A673 (cell line): ENCODE measurements at regions not wholly inside any gene's neighbourhood (a gene's known extent, or its start where the extent isn't known, plus 50 kb on each side); places are given as distances from the start of the nearest gene placed in this dataset.

ENCODE experiments used
- BruUV-seq: library from RNA; stranded (reverse); fragments of 400-500 nt; replicated peaks from 2 replicates; lab custom pipeline; 2021; lab: Mats Ljungman, UMichigan
- CTCF ChIA-PET: fragments of 300-600 bp; sonication (Branson Sonifier 250); formaldehyde crosslinking; loops from one replicate; lab custom pipeline; 2022; ENCODE audit warnings: antibody characterized with exemption; lab: Charles Lee
- POLR2A ChIA-PET: fragments of 300-600 bp; sonication (Branson Sonifier 250); formaldehyde crosslinking; loops from one replicate; lab custom pipeline; 2022; ENCODE audit warnings: antibody characterized with exemption; ENCODE audit not compliant: low non-redundant PET; lab: Charles Lee
- DNase-seq: peaks from one replicate; pipeline ENCODE4 v3.0.0-alpha.2; 2015; ENCODE audit warnings: low spot score
- H3K27ac ChIP-seq: fragments of 200-600 bp; sonication (generic); 2 replicates; pipeline ENCODE4 v1.5.1; 2016; ENCODE audit warnings: mixed run types, low read depth, mild to moderate bottlenecking, mixed read lengths, antibody characterized with exemption, low read length; ENCODE audit not compliant: poor library complexity, severe bottlenecking
- H3K27me3 ChIP-seq: fragments of 200-600 bp; sonication (generic); replicated peaks from 2 replicates; pipeline ENCODE4 v1.6.1; 2017; ENCODE audit warnings: mixed run types, low read depth, mild to moderate bottlenecking, mixed read lengths, antibody characterized with exemption, low read length; ENCODE audit not compliant: insufficient read depth, poor library complexity
- H3K36me3 ChIP-seq: fragments of 200-600 bp; sonication (generic); 2 replicates; pipeline ENCODE4 v1.6.1; 2016; ENCODE audit warnings: mixed run types, mild to moderate bottlenecking, mixed read lengths, antibody characterized with exemption, low read length; ENCODE audit not compliant: insufficient read depth, poor library complexity, severe bottlenecking
- H3K4me1 ChIP-seq: fragments of 200-600 bp; sonication (generic); 2 replicates; pipeline ENCODE4 v1.6.1; 2017; ENCODE audit warnings: mixed run types, mild to moderate bottlenecking, mixed read lengths, antibody characterized with exemption, low read length; ENCODE audit not compliant: insufficient read depth, poor library complexity, severe bottlenecking
- H3K4me3 ChIP-seq: fragments of 200-600 bp; sonication (generic); 2 replicates; pipeline ENCODE4 v1.5.1; 2016; ENCODE audit warnings: low read depth, mixed run types, mild to moderate bottlenecking, mixed read lengths, low read length; ENCODE audit not compliant: poor library complexity, severe bottlenecking
- H3K9me3 ChIP-seq: fragments of 200-600 bp; sonication (generic); 2 replicates; pipeline ENCODE4 v1.6.1; 2016; ENCODE audit warnings: mixed run types, low read depth, mild to moderate bottlenecking, mixed read lengths, antibody characterized with exemption, low read length; ENCODE audit not compliant: poor library complexity, severe bottlenecking
- EZH2 ChIP-seq: fragments of 200-600 bp; sonication (generic); IDR thresholded peaks from 2 replicates; pipeline ENCODE4 v1.6.1; 2017; ENCODE audit warnings: borderline replicate concordance, low read depth, mild to moderate bottlenecking, mixed read lengths, antibody characterized with exemption, low read length; ENCODE audit not compliant: poor library complexity, severe bottlenecking
- intact Hi-C: fragments of 100-400 bp; cut with micrococcal nuclease; formaldehyde crosslinking; loops from one replicate; pipeline ENCODE4 v1.10.0; 2022; ENCODE audit not compliant: unreplicated experiment
- TF ChIP-seq, protein P1 (sequence below): fragments of 300-800, 200-600 bp; sonication (generic); conservative IDR thresholded peaks from 2 replicates; pipeline ENCODE4 v1.5.1; 2017; ENCODE audit warnings: low read depth, mild to moderate bottlenecking, antibody characterized with exemption, low read length, moderate library complexity, mixed read lengths

- H3K4me3 ChIP-seq = no peak overlapping the region
- no peaks in the 10 kb centered on the region for H3K36me3 ChIP-seq
- POLR2A ChIA-PET = no interaction called here
- no peak for DNase-seq
- H3K9me3 ChIP-seq = no peaks in the 10 kb centered on the region
- no peaks in the 10 kb centered on the region for H3K27me3 ChIP-seq
- intact Hi-C loops = no loop called here
- BruUV-seq = no TSS peak
- peaks cover 6% of the 10 kb centered on the region for H3K4me1 ChIP-seq
- TF ChIP-seq, protein P1, sequence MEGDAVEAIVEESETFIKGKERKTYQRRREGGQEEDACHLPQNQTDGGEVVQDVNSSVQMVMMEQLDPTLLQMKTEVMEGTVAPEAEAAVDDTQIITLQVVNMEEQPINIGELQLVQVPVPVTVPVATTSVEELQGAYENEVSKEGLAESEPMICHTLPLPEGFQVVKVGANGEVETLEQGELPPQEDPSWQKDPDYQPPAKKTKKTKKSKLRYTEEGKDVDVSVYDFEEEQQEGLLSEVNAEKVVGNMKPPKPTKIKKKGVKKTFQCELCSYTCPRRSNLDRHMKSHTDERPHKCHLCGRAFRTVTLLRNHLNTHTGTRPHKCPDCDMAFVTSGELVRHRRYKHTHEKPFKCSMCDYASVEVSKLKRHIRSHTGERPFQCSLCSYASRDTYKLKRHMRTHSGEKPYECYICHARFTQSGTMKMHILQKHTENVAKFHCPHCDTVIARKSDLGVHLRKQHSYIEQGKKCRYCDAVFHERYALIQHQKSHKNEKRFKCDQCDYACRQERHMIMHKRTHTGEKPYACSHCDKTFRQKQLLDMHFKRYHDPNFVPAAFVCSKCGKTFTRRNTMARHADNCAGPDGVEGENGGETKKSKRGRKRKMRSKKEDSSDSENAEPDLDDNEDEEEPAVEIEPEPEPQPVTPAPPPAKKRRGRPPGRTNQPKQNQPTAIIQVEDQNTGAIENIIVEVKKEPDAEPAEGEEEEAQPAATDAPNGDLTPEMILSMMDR = no peak
- TF ChIP-seq EZH2 = no peak
- CTCF ChIA-PET = no interaction called here
- no peak overlapping the region for H3K27ac ChIP-seq
Observed at GRCh38 chr9:16120727-16121126, 567.9 kb downstream of the CCDC171 start.

- no peak overlapping the region for H3K27ac ChIP-seq
- TF ChIP-seq, protein P1 = no peak
- TF ChIP-seq EZH2 = no peak
- intact Hi-C loops = no loop called here
- H3K36me3 ChIP-seq = no peaks in the 10 kb centered on the region
- peaks cover 6% of the 10 kb centered on the region for H3K4me1 ChIP-seq
- H3K27me3 ChIP-seq = no peaks in the 10 kb centered on the region
- DNase-seq = no peak
- no peaks in the 10 kb centered on the region for H3K9me3 ChIP-seq
- POLR2A ChIA-PET = no interaction called here
- BruUV-seq = no TSS peak
- no peak overlapping the region for H3K4me3 ChIP-seq
- CTCF ChIA-PET = no interaction called here
Observed at GRCh38 chr9:16121168-16121567, 568.3 kb downstream of the CCDC171 start.

GRCh38 chr9:16121601-16122286 lies 568.9 kb downstream of the CCDC171 start:
- BruUV-seq = no TSS peak
- no peaks in the 10 kb centered on the region for H3K27me3 ChIP-seq
- POLR2A ChIA-PET = no interaction called here
- H3K27ac ChIP-seq = no peak overlapping the region
- no peaks in the 10 kb centered on the region for H3K9me3 ChIP-seq
- intact Hi-C loops = no loop called here
- no peaks in the 10 kb centered on the region for H3K36me3 ChIP-seq
- TF ChIP-seq, protein P1 = no peak
- no peak overlapping the region for H3K4me3 ChIP-seq
- peaks cover 6% of the 10 kb centered on the region for H3K4me1 ChIP-seq
- DNase-seq = no peak
- CTCF ChIA-PET = no interaction called here
